GM21423 (cell line): ENCODE measurements at regions not wholly inside any gene's neighbourhood (a gene's known extent, or its start where the extent isn't known, plus 50 kb on each side); places are given as distances from the start of the nearest gene placed in this dataset.
"Not testable (repeated sequence)": the region's sequence is repeated elsewhere in the genome, so short reads cannot be mapped to it uniquely, and the experiment has no call there.

ENCODE experiments used
- ATAC-seq: cut with Tn5 transposase; IDR thresholded peaks from one replicate; pipeline ENCODE4 v1.9.1; 2021; ENCODE audit warnings: mild to moderate bottlenecking, moderate library complexity; ENCODE audit not compliant: unreplicated experiment

DNA sequence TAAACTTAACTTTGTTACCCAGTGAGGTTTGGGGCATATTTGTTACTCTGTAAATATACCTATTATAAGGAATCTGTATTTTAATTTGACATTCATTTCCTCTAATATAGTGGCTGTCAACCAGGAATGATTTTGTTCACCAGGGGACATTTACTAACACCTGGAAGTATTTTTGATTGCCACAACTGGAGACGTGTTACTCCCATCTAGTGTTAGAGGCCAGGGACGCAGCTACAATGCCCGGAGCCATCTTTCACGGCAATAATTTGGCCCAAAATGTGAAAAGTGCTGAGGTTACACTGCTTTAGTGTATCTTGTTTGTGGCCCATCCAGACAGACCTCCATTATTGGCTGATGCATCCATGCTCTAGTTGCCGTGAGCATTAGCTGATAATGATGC lies 881.3 kb upstream of the ATXN7L3B start:
- ATAC-seq = no peak

DNA sequence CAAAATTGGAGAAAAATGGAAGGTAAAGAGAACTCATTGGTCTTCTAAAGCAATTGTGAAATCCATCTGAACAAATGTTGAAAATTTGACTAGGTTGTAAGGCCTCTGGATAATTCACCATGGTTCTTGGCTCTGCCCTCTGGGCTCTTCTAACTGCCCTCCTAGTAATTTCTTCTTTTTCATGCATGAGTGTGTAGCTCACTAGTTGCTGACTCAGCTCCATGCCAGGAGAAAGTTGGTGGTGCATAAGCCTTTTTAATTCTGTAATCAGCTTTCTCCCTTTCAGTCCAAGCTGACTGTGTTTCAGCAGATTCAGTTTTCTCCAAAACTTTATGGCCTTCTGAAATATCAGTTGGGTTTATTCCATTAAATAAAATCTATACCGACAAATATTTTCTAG lies 877.8 kb upstream of the ATXN7L3B start:
- ATAC-seq = no peak

DNA sequence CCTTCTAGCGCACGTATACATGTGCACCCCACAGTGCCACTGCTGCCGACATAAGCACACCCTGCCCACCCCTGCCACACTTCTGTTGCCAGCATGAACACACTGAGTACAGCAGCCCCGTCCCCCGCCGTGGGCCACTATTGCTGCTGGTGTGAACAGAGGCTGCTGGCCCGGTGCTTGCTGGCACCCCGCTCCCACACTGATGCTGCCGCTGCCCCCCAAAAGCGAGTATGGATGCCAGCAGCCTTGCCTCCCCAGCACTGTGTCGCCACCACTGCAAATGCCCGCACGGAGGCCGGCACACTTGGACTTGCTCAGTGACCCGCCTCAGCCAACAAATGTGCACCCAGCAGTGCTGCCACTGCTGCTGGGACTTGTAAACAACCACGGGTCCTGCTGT lies 872.4 kb upstream of the ATXN7L3B start:
- ATAC-seq = no peak

DNA sequence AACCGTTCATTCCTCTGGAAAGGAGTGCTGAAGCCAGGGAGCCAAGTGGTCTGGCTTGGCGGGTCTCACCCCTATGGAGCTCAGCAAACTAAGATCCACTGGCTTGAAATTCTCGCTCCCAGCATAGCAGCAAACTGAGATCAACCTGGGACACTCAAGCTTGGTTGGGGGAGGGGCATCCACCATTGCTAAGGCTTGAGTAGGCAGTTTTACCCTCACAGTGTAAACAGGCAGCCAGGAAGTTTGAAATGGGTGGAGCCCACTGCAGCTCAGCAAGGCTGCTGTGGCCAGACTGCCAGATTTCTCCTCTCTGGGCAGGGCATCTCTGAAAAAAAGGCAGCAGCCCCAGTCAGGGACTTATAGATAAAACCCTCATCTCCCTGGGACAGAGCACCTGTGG lies 866.1 kb upstream of the ATXN7L3B start:
- ATAC-seq = not testable (repeated sequence)

DNA sequence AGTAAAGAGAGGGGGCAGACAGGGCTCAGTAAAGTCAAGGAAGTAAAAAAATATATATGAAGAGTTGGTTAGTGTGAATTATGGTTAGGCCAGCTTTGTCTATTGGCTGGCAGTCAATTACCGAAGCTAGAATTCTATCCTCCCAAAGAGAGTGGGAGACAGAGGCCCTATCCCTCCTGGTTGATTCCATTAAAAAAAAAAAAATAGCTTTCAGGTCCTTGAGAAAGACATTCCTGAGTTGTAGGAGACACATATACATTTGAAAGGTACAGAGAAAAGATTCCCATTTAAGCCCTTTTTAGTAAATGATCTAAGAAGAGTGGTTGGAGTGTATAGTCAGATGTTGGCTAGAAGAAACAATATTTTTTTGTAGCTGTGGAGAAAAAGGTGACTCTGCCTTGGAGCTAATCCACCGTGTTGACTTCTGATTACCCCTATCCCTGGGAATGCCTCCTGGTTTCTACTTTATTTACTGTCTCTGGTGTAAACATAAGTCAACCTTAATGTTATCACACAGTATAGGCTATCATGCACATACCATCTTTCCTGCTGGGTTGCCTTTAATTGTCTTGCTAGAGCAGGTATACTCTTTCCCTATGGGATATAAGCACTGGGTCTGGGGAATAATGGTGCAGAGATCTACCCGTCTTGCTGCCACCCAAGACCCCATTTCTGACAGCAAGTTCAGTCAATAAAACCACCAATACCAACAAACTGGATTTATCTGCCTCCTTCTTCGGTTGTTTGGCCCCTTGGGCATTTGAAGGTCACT lies 859.9 kb upstream of the ATXN7L3B start:
- ATAC-seq = no peak

DNA sequence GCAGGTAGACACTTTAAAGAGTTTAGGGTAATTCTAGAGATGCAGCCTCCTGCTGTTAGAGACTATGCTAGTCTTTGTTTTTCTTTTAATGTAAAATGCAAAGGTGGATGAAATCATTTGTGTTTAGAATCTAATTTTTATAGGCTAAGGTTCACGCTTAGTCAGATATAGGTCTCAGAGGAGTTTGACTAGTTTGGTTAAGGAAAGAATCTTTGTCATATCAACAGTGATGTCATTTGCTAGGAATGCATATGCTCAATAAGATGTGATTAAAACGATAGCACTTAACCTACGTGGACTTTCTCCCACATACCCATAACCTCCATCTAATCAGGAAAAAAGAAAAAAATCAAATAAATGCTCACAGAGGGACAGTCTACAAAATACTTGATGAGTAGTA lies 859.3 kb upstream of the ATXN7L3B start:
- no peak for ATAC-seq

DNA sequence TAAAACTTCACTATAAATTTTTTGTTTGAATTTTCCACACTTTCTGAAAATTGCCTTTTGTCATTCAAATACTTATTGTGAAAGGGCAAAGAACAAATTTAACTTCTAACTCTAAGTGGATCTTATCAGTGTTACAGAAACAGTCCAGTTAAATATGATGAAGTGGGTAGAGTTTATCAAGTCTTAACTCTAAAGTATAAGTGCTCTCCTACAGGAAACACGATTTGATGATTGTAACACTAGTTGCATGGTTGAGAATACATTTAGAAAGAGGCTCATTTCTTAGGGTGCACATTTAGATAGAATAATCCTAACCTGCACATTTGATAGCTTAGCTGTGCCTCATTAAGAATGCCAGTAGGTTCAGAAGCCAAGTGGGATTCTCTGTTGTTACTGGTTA lies 838.3 kb upstream of the ATXN7L3B start:
- no peak for ATAC-seq

DNA sequence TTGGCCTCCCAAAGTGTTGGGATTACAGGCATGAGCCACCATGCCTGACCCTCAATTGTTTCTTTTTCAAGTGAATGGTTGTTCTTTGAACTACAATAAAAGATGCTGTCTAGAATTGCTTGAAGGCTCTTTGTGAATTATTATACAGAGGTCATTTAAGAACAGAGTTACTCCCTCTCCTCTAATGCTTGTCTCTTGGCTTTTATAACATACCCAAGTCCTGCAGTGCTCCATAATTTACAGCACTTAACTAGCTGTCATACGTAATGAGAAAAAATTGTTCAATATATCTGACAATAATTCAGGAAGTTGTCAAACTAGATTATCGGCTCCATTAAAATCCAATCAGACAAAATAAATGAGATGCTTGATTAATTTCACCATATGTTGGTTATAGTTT lies 823.0 kb upstream of the ATXN7L3B start:
- ATAC-seq = no peak

DNA sequence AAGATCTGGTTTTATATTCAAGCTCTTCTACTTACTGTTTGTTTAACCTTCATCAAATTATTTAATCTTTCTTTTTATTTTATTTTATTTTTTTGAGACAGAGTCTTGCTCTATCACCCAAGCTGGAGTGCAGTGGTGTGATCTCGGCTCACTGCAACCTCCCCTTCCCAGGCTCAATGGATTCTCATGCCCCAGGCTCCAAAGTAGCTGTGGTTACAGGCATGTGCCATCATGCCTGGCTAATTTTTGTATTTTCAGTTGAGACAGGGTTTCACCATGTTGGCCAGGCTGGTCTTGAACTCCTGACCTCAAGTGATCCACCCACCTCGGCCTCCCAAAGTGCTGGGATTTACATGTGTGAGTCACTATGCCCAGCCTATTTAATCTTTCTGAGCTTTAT lies 821.5 kb upstream of the ATXN7L3B start:
- not testable (repeated sequence) for ATAC-seq

DNA sequence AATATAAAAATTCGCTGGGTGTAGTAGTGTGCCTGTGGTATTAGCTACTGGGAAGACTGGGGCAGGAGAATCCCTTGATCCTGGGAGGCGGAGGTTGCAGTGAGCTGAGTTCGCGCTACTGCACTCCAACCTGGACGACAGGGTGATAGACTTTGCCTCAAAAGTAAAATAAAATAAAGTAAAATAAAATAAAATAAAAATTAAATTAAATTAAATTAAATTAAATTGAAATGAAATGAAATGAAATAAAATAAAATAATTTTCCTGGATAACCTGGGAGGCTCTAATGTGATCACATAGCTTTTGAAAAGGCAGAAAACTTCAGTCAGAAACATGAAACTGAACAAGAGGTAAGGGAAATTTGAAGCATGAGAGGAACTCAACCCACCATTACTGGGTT lies 818.4 kb upstream of the ATXN7L3B start:
- no peak for ATAC-seq

DNA sequence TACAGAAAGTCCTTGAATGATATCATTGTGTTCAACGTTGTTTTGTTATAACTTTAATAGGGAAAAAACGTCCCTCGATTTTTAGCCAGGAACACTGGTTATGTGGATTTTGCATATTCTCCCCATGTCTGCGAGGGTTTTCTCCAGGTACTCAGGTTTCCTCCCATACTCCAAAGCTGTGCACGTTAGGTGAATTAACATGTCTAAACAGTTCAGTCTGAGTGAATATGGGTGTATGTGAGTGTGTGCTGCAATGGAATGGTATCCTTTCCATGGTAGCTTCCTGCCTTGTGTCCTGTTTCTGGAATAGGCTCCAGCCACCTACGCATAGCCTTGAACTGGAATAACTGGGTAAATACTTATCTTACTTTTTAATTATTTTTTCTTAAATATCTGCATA lies 810.8 kb upstream of the ATXN7L3B start:
- ATAC-seq = no peak

DNA sequence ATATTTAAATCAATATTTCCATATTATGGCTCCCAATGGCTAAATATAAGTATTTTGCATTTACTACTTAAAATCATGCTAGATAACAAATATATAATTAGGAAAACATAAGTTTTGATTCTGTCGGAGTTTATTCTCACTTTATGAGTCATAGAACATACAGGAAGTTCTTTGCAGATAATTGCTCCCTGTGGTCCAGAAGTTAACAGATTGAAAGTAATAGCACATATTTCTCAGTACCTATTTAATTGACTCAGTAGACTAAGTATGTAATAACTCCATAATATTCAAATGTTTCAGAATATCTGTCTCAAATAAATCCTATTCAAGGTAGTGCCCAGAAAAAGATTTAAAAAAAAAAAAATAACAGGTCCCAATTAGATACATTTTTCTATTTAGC lies 806.0 kb upstream of the ATXN7L3B start:
- ATAC-seq = no peak

DNA sequence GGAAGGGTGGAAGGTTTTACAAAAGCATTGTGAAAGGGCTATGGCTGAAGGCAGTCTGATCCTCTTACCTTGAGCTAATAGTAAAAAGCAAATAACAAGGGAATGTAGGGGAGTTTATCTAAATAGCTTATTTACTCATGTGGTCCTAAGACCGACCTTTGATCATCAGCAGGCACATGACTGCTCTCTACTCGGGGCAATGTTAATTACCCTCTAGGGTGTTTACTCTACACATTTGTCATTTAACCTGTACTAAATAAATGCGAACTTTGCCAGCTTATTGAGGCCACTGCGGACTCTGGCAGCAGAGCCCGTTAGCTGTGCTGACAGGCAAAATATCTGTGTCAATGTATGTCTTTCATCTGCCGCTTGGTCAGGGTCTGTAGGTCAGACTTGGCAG lies 768.3 kb upstream of the ATXN7L3B start:
- ATAC-seq = no peak

DNA sequence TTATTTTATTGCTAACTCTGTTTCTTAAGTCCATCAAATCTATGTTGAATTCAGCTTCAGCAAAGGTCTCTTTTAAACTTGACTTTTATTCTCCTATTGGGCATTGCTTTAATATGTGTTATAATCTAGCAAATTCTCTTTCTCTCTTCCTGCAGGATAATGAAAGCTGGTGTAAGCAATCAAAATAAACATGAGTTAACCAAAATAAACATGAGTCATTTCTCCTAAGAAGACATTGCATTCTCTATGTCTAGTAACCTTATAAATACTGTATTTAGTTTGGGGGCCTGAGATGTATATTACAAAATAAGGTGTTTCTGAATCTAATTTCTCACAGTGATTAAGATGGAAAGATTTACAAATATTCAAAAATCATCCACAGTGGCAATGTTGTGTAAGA lies 739.1 kb upstream of the ATXN7L3B start:
- ATAC-seq = no peak

DNA sequence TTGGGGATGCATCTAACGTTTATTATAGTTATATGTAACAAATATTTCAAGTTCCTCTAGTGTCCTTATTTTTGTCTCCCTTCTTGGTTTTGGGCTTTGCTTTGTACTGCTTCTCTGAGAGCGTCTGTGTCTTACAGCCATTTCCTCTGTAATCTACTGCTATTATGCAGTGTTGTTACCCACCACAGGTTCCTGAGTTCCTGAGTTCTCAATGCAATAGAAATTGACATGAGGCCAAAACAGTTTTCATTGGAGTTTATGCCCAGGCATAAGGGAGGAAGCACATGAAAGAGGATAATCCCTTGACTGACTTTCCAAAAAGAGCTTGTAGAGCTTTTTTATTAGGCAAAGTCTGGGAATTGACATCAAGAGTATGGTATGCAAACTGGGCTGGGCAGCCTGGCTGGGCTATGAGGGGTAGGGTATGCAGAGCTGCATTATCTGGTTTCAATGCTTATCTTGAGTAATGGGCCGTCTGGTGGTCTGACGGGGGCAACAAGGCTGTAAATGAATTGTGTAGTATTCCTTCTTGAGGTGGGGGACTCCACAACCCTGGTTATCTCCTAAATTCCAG lies 722.5 kb upstream of the ATXN7L3B start:
- no peak for ATAC-seq

DNA sequence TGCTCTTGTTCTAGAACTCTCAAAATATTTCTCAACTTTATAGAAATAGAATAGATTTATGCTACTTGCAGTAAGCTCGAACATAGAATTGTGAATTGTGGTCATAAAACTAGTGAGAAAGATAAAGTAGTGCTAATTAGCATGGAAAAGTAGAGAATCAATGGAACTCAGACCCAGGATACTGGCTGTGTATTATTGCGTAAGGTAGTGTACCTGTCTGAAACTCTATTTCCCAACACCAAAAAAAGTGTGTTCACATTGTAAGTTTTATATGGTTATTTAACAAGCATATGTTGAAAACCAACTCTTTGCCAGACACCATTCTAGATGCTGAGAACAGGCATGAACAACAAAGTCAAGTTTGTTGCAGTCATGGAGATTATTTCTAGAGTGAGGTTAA lies 720.5 kb upstream of the ATXN7L3B start:
- ATAC-seq = no peak

DNA sequence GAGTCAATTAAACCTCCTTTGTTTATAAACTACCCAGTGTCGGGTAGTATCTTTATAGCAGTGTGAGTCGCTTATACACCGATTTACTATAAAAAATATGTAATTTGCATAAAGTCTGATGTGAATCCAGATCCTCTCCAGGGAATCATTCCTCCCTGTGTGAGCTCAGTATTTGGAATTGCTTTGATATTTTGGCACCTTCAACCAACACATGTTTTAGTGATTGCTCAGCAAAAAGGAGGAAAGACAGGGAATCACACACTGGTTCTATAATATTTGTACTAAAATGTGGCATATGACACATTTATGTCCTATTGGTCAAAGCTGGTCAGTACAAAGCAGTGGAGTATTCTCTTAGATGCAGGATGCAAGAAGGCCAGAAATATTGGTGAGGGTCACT lies 703.9 kb upstream of the ATXN7L3B start:
- no peak for ATAC-seq

DNA sequence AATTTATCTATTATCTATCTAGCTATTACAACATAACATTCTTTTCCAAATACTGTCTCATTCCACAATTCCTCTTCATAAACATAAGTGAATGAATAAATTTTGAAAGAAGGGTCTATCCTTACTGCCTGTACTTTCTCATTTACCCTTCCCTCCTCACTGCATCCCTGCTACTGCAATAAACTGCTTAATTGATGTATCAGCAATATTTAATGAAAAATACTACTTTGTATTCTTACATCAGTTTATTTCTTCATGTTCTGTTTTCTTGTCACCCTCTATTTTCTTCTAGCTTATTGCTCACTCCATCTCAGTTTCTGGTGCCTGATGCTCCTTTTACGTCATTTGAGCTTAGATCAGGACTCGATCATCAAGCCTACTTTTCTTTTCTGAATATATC lies 695.7 kb upstream of the ATXN7L3B start:
- ATAC-seq = no peak

DNA sequence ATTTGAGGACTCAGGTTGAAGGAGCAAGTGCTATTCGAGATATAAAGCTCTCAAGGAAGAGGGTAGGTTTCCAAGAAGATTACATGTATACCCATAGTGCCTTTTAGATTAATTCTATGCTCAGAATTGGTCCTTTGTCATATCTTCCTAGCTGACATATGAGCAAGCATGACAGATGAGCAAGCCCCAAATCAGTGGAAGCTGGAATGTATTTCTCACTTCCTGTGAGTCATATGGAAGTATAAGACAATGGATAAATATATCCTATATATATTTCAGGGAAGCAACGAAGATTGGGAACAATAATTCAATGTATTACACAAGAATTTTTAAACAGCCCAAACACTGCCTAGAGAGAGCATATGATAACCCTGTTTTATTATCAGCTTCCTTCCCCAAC lies 674.1 kb upstream of the ATXN7L3B start:
- no peak for ATAC-seq

DNA sequence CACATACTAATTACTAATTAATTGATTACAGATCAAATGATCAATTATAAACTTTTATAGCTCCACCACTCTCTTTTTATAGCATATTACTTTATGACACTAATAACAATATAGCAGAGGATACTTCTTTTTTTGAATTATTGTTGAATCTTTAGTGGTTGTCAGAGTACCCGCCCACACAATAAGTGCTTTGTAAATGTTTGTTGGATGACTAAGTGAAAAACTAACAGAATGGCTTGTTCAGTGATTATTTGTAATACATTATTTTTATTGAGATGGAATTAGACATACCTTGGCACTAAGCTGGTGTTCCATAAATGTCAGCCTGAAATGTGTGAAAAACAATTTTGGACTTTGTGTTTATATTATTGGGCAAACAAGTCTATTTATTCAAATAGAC lies 670.5 kb upstream of the ATXN7L3B start:
- ATAC-seq = no peak

DNA sequence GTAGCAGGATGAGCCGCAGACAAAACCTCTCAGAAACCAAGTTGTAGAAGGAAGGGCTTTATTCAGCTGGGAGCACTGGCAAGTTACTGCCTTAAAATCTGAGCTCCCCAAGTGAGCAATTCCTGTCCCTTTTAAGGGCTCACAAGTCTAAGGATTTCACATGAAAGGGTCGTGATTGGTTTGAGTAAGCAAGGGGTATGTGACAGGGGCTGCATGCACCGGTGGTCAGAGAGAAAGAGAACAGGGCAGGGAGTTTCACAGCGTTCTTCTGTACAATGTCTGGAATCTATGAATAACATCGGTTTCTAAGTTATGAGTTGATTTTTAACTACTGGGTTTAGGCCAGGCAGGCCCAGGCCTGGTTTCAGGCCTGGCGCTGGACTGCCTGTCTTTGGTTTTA lies 660.3 kb upstream of the ATXN7L3B start:
- not testable (repeated sequence) for ATAC-seq

DNA sequence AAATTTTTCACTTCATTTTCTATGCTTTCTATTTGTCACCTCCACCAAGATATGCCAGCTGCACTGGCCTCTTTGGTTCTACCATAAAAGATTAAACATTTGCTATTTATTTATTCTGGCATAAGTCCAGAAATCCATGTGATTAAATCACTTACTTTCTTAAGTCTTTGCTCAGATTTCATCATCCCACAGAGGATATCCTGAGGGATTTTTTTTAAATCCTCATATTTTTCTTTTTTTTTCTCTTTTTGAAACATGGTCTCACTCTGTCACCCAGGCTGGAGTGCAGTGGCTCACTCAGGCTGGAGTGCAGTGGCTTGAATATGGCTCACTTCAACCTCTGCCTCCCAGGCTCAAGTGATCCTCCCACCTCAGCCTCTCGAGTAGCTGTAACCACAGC lies 645.4 kb upstream of the ATXN7L3B start:
- ATAC-seq = no peak

DNA sequence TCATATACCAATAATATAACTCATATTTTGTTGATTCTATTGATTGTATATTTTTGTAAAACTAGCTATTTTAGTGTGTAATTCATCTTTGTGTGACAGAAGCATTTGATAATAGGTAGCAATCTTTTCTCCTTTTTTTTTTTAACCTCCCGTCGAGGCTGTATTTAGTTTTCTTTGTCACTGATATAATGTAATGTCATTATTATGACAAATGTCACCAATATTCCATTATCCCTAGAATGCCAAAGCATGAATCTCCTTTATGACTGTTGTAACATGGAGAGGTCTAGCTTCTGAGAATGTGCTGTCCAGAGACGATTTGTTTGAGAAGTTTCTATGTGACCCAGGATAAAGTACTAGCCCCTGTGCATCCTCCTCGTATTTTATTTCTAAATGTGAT lies 639.0 kb upstream of the ATXN7L3B start:
- no peak for ATAC-seq
